K562 (cell line): ENCODE measurements at regions not wholly inside any gene's neighbourhood (a gene's known extent, or its start where the extent isn't known, plus 50 kb on each side); places are given as distances from the start of the nearest gene placed in this dataset.

Experiments used
- ATAC-seq: fragments of 200-7000 bp; cut with Tn5 transposase; 3 replicates; pipeline ENCODE4 v1.9.1; 2020; ENCODE audit warnings: moderate library complexity
- BruUV-seq: library from RNA; stranded (reverse); fragments of 400-500 nt; replicated peaks from 2 replicates; lab custom pipeline; 2021; lab: Mats Ljungman, UMichigan
- CTCF ChIA-PET: fragments of 300-600 bp; formaldehyde crosslinking; extraction: SDS; loops from one replicate; lab custom pipeline; 2021; ENCODE audit warnings: low intra/inter-chr PET ratio; lab: Yijun Ruan, JAX
- POLR2A ChIA-PET: fragments of 300-600, 350-650 bp; sonication (Branson Sonifier 250); formaldehyde crosslinking; extraction: SDS; loops from one replicate; lab custom pipeline; 2021; ENCODE audit warnings: antibody characterized with exemption, inconsistent platforms; lab: Yijun Ruan, JAX
- DNase-seq, 4 experiments: peaks; one replicate each; pipeline versions ENCODE4 v3.0.0 to v3.0.0-alpha.2; 2011 to 2018; ENCODE audit warnings: low spot score in 3 of 4, mixed read lengths in 3 of 4; ENCODE audit errors: extremely low read depth in 1 of 4
- FAIRE-seq: peaks from 2 replicates; lab custom pipeline; 2011; peaks lifted over from hg19 to GRCh38; lab: Jason Lieb, UNC
- H2AFZ ChIP-seq: 2 replicates; pipeline ENCODE4 v1.6.0; 2011; ENCODE audit warnings: low read depth, low read length, control low read depth, inconsistent platforms
- H3K27ac ChIP-seq: fragments of 200-600 bp; 3 replicates; pipeline ENCODE4 v1.8.0; 2011; ENCODE audit warnings: low read depth, mild to moderate bottlenecking, control low read depth, inconsistent platforms, low read length, moderate library complexity, mixed read lengths; ENCODE audit errors: extremely low read depth
- H3K27me3 ChIP-seq, 2 experiments: fragments of 300-600 bp in 1 of 2; 2 replicates in 1 of 2; 3 replicates in 1 of 2; pipeline versions ENCODE4 v1.6.0 to v1.8.0; 2011; ENCODE audit warnings: inconsistent platforms in 2 of 2, low read length in 2 of 2, mild to moderate bottlenecking in 1 of 2, mixed read lengths in 1 of 2, moderate library complexity in 1 of 2; ENCODE audit not compliant: control insufficient read depth in 2 of 2, insufficient read depth in 2 of 2
- H3K36me3 ChIP-seq: fragments of 300-600 bp; 3 replicates; pipeline ENCODE4 v1.8.0; 2011; ENCODE audit warnings: mild to moderate bottlenecking, low read length, inconsistent platforms; ENCODE audit not compliant: control insufficient read depth, insufficient read depth
- H3K4me1 ChIP-seq, 2 experiments: fragments of 200-600 bp in 1 of 2; replicated peaks in 1 of 2; 2 replicates in 1 of 2; 3 replicates in 1 of 2; pipeline versions ENCODE4 v1.5.1 to v1.8.0; 2011; ENCODE audit warnings: inconsistent platforms in 2 of 2, low read length in 2 of 2, mild to moderate bottlenecking in 1 of 2, mixed read lengths in 1 of 2, moderate library complexity in 1 of 2; ENCODE audit not compliant: control insufficient read depth in 2 of 2, insufficient read depth in 2 of 2
- H3K4me2 ChIP-seq: 2 replicates; pipeline ENCODE4 v1.6.1; 2011; ENCODE audit warnings: low read length, control low read depth, inconsistent platforms, mixed read lengths; ENCODE audit not compliant: insufficient read depth
- H3K4me3 ChIP-seq: fragments of 200-600 bp; sonication (generic), shearing (Covaris generic); 2 replicates; pipeline ENCODE4 v1.5.1; 2016; ENCODE audit warnings: control low read depth, inconsistent platforms
- H3K79me2 ChIP-seq: fragments of 200-600 bp; 3 replicates; pipeline ENCODE4 v1.8.0; 2011; ENCODE audit warnings: low read length, inconsistent platforms; ENCODE audit not compliant: control insufficient read depth, insufficient read depth
- H3K9ac ChIP-seq, 2 experiments: 2 replicates each; pipeline versions ENCODE4 v1.6.0 to v1.6.1; 2011; ENCODE audit warnings: low read depth in 2 of 2, low read length in 2 of 2, control low read depth in 1 of 2, inconsistent platforms in 1 of 2, mild to moderate bottlenecking in 1 of 2, mixed read lengths in 1 of 2; ENCODE audit not compliant: insufficient read depth in 1 of 2
- H3K9me1 ChIP-seq: one replicate; pipeline ENCODE4 v1.6.0; 2011; ENCODE audit warnings: inconsistent platforms, mild to moderate bottlenecking, low read length, moderate library complexity; ENCODE audit not compliant: control insufficient read depth, insufficient read depth
- H3K9me3 ChIP-seq: replicated peaks from 2 replicates; pipeline ENCODE4 v1.5.1; 2011; ENCODE audit warnings: low read depth, low read length, inconsistent platforms; ENCODE audit not compliant: control insufficient read depth, insufficient read depth
- H4K20me1 ChIP-seq: replicated peaks from 2 replicates; pipeline ENCODE4 v1.6.1; 2011; ENCODE audit warnings: low read length, inconsistent platforms, mixed read lengths; ENCODE audit not compliant: control insufficient read depth, insufficient read depth
- ADNP ChIP-seq: fragments of 200-800 bp; sonication (Bioruptor generic); IDR thresholded peaks from 2 replicates; pipeline ENCODE4 v1.6.1; 2016; ENCODE audit warnings: missing genetic modification characterization, missing compliant biosample characterization
- ATF2 ChIP-seq: sonication (generic); formaldehyde crosslinking; IDR thresholded peaks from 2 replicates; pipeline ENCODE4 v1.8.1; 2022; ENCODE audit warnings: missing genetic modification reagents
- FOXP1 ChIP-seq: sonication (generic); formaldehyde crosslinking; IDR thresholded peaks from 2 replicates; pipeline ENCODE4 v1.8.0; 2022; ENCODE audit warnings: mild to moderate bottlenecking, missing genetic modification reagents
- HDAC8 ChIP-seq: fragments of 450-650 bp; IDR thresholded peaks from 2 replicates; pipeline ENCODE4 v1.6.1; 2016; ENCODE audit warnings: mild to moderate bottlenecking, missing genetic modification characterization, moderate library complexity, missing compliant biosample characterization
- KLF16 ChIP-seq: IDR thresholded peaks from 2 replicates; pipeline ENCODE4 v1.6.1; 2016; ENCODE audit warnings: antibody characterized with exemption
- NCOA6 ChIP-seq: fragments of 450-650 bp; IDR thresholded peaks from 2 replicates; pipeline ENCODE4 v1.6.1; 2017; ENCODE audit warnings: mild to moderate bottlenecking
- RAD21 ChIP-seq, 2 experiments: fragments of 250-450 bp in 1 of 2; fragments of 450-650 bp in 1 of 2; sonication (Bioruptor Pico) in 1 of 2; formaldehyde crosslinking in 1 of 2; IDR thresholded peaks in 1 of 2; conservative IDR thresholded peaks in 1 of 2; 2 replicates each; pipeline versions ENCODE4 v1.4.0 to v1.8.0; 2020 to 2022; ENCODE audit warnings: mild to moderate bottlenecking in 2 of 2, moderate library complexity in 1 of 2
- RBM15 ChIP-seq: fragments of 200-400 bp; formaldehyde crosslinking; IDR thresholded peaks from 2 replicates; pipeline ENCODE4 v1.6.1; 2018; ENCODE audit warnings: mild to moderate bottlenecking, low read length, moderate library complexity; ENCODE audit not compliant: insufficient read depth
- RFX1 ChIP-seq: fragments of 450-650 bp; IDR thresholded peaks from 2 replicates; pipeline ENCODE4 v1.6.1; 2016; ENCODE audit warnings: mild to moderate bottlenecking, moderate library complexity
- RREB1 ChIP-seq: fragments of 250-450 bp; sonication (Bioruptor Pico); IDR thresholded peaks from 2 replicates; pipeline ENCODE4 v1.4.0; 2020
- U2AF2 ChIP-seq: fragments of 200-400 bp; formaldehyde crosslinking; optimal IDR thresholded peaks from 2 replicates; pipeline ENCODE3; 2017; ENCODE audit warnings: low read depth, mild to moderate bottlenecking, low read length
- ZNF609 ChIP-seq: sonication (generic); formaldehyde crosslinking; IDR thresholded peaks from 2 replicates; pipeline ENCODE4 v1.8.1; 2023; ENCODE audit warnings: missing genetic modification reagents, mild to moderate bottlenecking, borderline replicate concordance
- WGBS: fragments of 100-300 bp; shearing (Covaris generic); methylation state at CpG from one replicate; pipeline ENCODE4 v1.1.6; 2016; ENCODE audit warnings: low coverage, mixed read lengths; ENCODE audit not compliant: insufficient coverage; ENCODE audit errors: missing lambda C conversion rate; 5-methylcytosine and 5-hydroxymethylcytosine counted together
- in situ Hi-C: fragments of 300-500 bp; cut with MboI; formaldehyde crosslinking; loops from 4 replicates; pipeline ENCODE4 v1.15.0; 2018; ENCODE audit warnings: inconsistent platforms, mixed read lengths
- intact Hi-C: fragments of 100-400 bp; cut with micrococcal nuclease; formaldehyde crosslinking; loops from 2 replicates; pipeline ENCODE4 v1.14.2; 2022

- no peaks in the 10 kb centered on the region for H3K9me1 ChIP-seq
- H4K20me1 ChIP-seq = no peaks in the 10 kb centered on the region
- no TSS peak for BruUV-seq
- WGBS = 0% methylated on average over 2 of the region's 2 CpGs
- POLR2A ChIA-PET = no interaction called here
- no peaks in the 10 kb centered on the region for H3K27me3 ChIP-seq
- H3K4me2 ChIP-seq = no peak overlapping the region
- ATAC-seq (no peak), DNase-seq (no peak), FAIRE-seq (no peak)
- CTCF ChIA-PET = no interaction called here
- H2AFZ ChIP-seq = no peak overlapping the region
- H3K9ac ChIP-seq = no peak overlapping the region
- H3K9me3 ChIP-seq = no peaks in the 10 kb centered on the region
- in situ Hi-C loops = no loop called here
- no peak overlapping the region for H3K27ac ChIP-seq
- no peaks in the 10 kb centered on the region for H3K36me3 ChIP-seq
- H3K4me3 ChIP-seq = no peak overlapping the region
- H3K4me1 ChIP-seq = no peaks in the 10 kb centered on the region
- no peaks in the 10 kb centered on the region for H3K79me2 ChIP-seq
- intact Hi-C loops = no loop called here
- TF ChIP-seq ADNP (tag) (no peak), ZNF609 (CRISPR knock-in tag) (no peak), RREB1 (CRISPR knock-in tag) (no peak), HDAC8 (tag) (no peak), RBM15 (no peak), FOXP1 (CRISPR knock-in tag) (no peak), RFX1 (no peak), KLF16 (no peak), NCOA6 (no peak), ATF2 (CRISPR knock-in tag) (no peak), U2AF2 (no peak), RAD21 (CRISPR knock-in tag; conservative IDR thresholded peaks at IDR 0.05 in 1 of 2, IDR thresholded peaks at IDR 0.05 in 1 of 2) (no peak)
Observed at GRCh38 chr1:82391712-82392111, 591.0 kb downstream of the ADGRL2 start.
